GM03348 (cell line): ENCODE measurements at regions not wholly inside any gene's neighbourhood (a gene's known extent, or its start where the extent isn't known, plus 50 kb on each side); places are given as distances from the start of the nearest gene placed in this dataset.

ENCODE experiments used
- DNase-seq: peaks from one replicate; pipeline ENCODE4 v3.0.0; 2012; ENCODE audit warnings: low spot score

DNA sequence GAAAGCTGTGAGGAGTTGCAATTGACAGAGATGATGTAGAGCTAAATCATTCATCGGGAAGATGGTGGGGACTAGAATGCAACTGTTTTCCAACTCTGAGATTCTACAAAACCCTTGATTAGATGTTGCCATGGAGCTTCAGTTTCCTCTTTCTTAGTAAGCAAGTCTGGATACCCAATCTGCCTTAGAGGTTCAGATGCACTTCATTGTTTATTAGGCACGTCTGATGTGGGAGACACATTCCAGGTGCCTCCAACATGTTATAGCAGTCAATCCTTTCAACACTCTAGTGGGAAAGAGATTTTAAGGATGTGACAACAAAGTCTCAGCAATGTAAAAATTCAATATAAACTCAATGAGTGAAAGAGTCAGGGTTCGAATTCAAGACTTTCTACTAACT lies 291.3 kb upstream of the PHYHIPL start:
- DNase-seq = no peak

GRCh38 chr10:58885686-58886345 lies 290.6 kb upstream of the PHYHIPL start:
- no peak for DNase-seq

- DNase-seq = no peak
Observed at GRCh38 chr10:58886406-58886805, 290.0 kb upstream of the PHYHIPL start.

- DNase-seq = no peak
Observed at GRCh38 chr10:58887474-58887873, 289.0 kb upstream of the PHYHIPL start.

DNA sequence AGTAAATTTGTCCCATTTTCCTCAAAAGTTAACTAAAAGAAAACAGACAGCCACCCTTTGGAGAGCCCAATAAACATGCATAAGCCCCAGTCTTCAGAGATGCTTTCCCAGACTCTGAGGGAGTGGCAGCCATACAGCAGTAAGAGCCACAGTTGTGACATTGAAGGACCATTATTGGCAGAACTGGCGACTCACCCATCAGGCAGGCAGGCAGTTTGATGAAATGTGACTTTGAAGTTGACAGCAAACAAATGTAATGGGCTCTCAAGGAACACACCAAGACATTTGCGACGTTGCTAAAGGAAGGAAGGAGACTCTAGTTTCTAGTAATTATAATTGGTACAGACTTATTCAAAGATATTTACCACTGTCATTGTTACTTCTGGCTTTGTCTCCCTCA lies 287.5 kb upstream of the PHYHIPL start:
- DNase-seq = no peak

DNA sequence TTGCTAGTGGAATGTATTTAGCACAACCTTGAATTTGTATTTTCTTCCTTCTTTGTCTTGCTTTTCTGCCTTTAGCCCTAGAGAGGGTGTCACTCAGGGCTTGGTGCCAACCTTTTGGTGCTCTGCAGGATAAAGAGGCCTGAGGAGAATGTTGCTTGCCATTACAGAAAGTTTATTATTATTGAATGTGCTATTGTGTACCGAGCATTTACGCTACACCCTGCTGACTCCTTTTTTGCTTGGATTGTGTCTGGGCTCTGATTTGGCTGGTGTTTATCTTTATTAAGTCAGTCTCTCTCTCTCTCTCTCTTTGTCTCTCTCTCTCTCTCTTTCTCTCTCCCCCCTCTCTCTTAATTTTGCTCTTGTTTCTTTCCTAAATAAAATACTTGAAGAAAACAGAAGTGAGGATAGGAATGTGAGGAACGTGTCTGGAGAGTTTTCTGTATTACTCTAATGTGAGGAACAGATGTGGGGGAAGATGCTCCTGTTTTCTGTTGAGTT lies 284.4 kb upstream of the PHYHIPL start:
- DNase-seq = peak; percentile 50

GRCh38 chr10:58894929-58895328 lies 281.5 kb upstream of the PHYHIPL start:
- peak; percentile 24 for DNase-seq

DNA sequence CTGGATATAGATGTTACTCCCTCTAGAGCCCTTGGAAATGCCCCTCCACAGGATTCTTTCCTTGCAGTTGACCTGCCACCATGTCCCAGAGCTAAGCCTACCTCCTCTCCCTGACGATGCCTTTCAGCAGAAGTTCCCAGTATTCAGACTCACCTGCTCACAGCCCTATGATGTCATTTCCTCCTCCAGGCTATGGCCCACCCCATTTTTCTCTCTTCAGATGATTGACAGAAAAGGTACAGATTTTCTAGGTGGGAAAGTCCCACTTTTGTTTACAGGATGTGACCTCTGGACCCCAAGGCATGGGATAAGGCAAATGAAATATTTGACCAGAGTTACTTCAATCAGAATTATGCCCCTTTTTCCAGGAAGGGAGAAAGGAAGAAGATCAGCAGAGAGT lies 280.2 kb upstream of the PHYHIPL start:
- DNase-seq = no peak

GRCh38 chr10:58897236-58897635 lies 279.2 kb upstream of the PHYHIPL start:
- DNase-seq = no peak

- DNase-seq = no peak
Observed at GRCh38 chr10:58897708-58898107, 278.7 kb upstream of the PHYHIPL start.

DNA sequence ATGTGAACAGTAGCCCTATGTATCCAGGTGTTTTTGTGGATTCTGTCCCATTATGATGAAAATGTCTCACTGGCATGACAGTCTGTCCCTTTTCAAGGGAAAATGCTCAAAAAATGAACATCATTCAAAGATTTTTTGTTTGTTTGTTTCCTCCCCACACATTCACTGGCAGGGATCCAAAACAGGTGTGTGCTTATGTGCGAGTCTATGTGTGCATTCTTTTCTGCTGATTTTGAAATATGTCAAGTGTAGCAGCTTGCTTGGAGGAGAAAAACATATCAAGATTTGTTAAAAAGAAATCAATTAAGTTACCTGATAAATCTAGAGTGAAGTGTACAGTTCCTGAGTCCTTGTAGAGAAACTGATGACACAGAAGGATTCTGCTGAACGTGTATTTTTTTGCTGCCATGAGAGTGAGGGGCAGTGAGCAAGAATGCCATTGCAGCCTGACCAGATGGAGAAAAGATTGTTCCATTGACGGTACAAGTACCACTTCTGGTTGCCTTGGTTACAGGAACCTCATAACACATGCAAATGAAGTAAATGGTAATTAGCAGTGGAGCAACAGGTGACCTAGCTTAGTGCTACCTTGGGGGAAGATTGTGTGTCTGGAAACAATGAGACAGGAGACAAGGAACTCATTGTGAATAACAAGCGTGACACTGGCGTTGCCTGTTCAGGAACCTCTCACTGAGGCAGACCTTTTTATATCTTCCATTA lies 277.4 kb upstream of the PHYHIPL start:
- no peak for DNase-seq

GRCh38 chr10:58901092-58901646 lies 275.3 kb upstream of the PHYHIPL start:
- DNase-seq = no peak

GRCh38 chr10:58903071-58903470 lies 273.4 kb upstream of the PHYHIPL start:
- DNase-seq = no peak

GRCh38 chr10:58909881-58910280 lies 266.6 kb upstream of the PHYHIPL start:
- peak; percentile 24 for DNase-seq

DNA sequence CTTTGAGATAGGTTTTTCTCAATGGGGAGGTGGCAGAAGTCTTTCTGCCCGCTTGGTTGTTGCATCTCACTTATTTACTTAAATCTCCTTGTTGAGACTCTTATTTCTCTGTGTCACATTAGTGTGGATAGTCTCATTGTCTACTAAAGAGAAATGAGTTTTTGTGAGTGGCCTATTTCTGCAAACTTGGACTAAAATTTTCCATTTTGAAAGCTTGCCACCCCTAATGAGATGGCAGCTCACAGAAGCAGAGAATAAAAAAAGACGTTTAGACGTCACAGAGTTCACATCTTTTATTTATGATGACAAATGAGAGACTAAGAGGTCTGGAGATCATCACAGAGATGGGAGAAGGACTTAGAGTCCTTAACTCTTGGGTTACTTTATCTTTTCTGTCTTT lies 262.7 kb upstream of the PHYHIPL start:
- no peak for DNase-seq

DNA sequence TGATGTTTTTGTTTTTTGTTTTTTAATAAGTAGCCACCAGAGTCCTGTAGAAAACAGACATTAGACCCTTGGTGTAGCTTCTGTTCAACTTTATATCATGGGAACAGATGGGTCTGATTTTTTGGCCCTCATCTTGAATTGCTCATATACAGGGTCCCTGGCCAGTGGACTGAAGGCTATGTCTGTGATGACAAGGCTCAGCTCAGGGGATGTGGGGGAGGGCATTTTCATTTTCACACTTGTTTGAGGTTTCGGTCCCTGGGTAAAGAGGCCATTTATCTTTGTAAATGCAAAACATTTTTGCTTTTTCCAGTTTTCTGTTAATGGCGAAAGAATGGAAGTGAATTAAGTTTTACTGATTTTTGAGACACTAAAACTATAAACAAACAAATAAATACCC lies 257.6 kb upstream of the PHYHIPL start:
- DNase-seq = no peak

DNA sequence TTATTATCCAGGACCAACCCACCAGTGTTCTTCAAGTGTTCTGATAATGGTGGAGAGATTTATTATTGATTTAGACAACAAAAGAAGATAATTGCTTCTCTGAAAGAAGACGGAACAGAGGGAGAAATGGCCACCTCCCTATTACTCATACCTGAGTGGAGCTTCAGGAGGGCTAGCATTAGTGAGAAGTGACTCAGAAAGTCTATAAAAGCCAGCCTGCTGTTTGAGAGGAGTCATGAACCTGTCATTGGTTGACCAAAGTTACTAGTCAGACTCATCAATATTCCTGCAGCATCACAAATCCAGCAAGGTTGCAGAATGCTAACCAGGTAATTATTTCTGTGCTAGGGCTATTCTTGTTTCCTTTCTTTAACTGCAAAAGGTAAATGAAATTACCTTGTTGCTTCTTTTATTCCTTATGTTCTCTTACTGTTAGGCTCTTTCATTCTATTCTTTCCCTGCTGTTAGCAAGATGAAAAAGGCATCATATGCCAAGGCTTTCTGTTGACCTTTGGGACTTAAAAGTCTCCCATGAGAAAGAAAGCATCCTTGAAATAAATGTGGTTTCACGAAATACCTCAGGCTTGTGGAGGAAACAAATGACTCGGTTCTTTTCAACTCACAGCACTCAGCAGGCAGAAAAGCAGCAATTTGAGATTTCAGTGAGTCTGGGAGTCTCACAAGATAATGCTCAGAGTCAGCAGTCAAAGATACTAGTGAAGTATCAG lies 256.4 kb upstream of the PHYHIPL start:
- peak; percentile 60 for DNase-seq

GRCh38 chr10:58920655-58921003 lies 255.8 kb upstream of the PHYHIPL start:
- peak; percentile 10 for DNase-seq

DNA sequence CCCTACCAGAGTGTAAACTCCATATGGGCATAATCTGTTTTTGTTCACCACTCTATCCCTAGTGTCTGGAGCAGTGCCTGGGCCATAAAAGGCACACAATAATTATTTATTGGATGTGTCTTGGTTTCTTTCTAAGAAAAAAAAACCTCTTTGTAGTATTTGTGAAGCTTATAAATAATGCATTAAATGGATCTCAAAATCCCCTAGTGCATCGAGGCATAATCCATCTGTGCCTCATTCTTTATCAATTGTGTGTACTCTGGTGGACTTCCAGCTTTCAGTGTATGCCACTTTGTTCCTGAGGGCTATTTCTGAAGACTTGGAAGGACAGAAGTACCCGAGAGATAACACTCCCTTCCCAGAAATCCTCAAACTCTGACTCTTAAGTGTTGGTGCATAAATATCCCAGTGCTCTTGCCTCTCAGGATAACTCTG lies 255.0 kb upstream of the PHYHIPL start:
- no peak for DNase-seq

GRCh38 chr10:58925381-58925780 lies 251.1 kb upstream of the PHYHIPL start:
- DNase-seq = no peak

GRCh38 chr10:58930500-58930899 lies 245.9 kb upstream of the PHYHIPL start:
- DNase-seq = peak; percentile 33

DNA sequence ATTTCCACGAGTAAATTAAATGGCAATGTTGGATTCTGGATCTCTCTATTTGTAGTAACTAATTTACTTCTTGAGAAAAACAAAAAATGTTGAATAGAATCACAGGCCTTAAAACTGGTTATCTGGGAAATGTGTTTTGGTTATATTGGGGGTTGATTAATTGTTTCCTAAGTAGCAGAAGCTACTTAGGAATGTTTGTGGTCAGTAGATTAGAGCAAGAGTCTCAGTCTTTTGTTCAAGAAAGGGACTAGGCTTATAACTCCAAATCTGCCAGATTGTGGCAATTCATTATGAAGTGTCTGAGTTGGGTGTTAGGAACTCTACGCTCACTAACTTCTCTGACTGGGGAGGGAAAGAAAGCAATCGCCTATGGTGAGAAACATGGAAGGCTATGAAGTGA lies 244.3 kb upstream of the PHYHIPL start:
- DNase-seq = peak; percentile 57
